ENCODE measurements at regions not wholly inside any gene's neighbourhood (a gene's known extent, or its start where the extent isn't known, plus 50 kb on each side); places are given as distances from the start of the nearest gene placed in this dataset.
"Not testable (repeated sequence)": the region's sequence is repeated elsewhere in the genome, so short reads cannot be mapped to it uniquely, and the experiment has no call there.

- DNase-seq (ENCODE audit: low read depth) = no peak
- TF ChIP-seq CTCF (IDR thresholded peaks at IDR 0.05; ENCODE audit: control insufficient read depth, insufficient read depth, low read depth, low read length, missing control alignments) = no peak
These were observed 251.6 kb upstream of the SOX4 start for GRCh38 chr6:21341910-21342309.

GRCh38 chr6:21342501-21342900 lies 251.1 kb upstream of the SOX4 start:
- TF ChIP-seq CTCF (IDR thresholded peaks at IDR 0.05; ENCODE audit: control insufficient read depth, insufficient read depth, low read depth, low read length, missing control alignments) = no peak
- H3K4me3 ChIP-seq (ENCODE audit: control insufficient read depth, low read depth, low read length) = no peak overlapping the region
- no peak for DNase-seq (ENCODE audit: low read depth)

More at GRCh38 chr6:21341910-21342309, 251.6 kb upstream of the SOX4 start:
- H3K4me3 ChIP-seq (ENCODE audit: control insufficient read depth, low read depth, low read length) = no peak overlapping the region

- not testable (repeated sequence) for H3K4me3 ChIP-seq (ENCODE audit: control insufficient read depth, low read depth, low read length); DNase-seq (ENCODE audit: low read depth)
These were observed 247.8 kb upstream of the SOX4 start for GRCh38 chr6:21345704-21346103.

GRCh38 chr6:21348146-21348503 lies 245.4 kb upstream of the SOX4 start:
- H3K4me3 ChIP-seq (ENCODE audit: control insufficient read depth, low read depth, low read length) = no peak overlapping the region
- no peak for TF ChIP-seq CTCF (IDR thresholded peaks at IDR 0.05; ENCODE audit: control insufficient read depth, insufficient read depth, low read depth, low read length, missing control alignments)
- DNase-seq (ENCODE audit: low read depth) = no peak

- TF ChIP-seq CTCF (IDR thresholded peaks at IDR 0.05; ENCODE audit: control insufficient read depth, insufficient read depth, low read depth, low read length, missing control alignments) = no peak
- peak overlapping the region; percentile 1; the same call in 1 of the 2 replicates for H3K4me3 ChIP-seq (ENCODE audit: control insufficient read depth, low read depth, low read length)
- DNase-seq (ENCODE audit: low read depth) = peak; percentile 21
These were observed 244.9 kb upstream of the SOX4 start for GRCh38 chr6:21348504-21349195.

- TF ChIP-seq CTCF (IDR thresholded peaks at IDR 0.05; ENCODE audit: control insufficient read depth, insufficient read depth, low read depth, low read length, missing control alignments) = no peak
- DNase-seq (ENCODE audit: low read depth) = no peak
These were observed 243.7 kb upstream of the SOX4 start for GRCh38 chr6:21349834-21350233.

GRCh38 chr6:21350926-21351325 lies 242.6 kb upstream of the SOX4 start:
- no peak for TF ChIP-seq CTCF (IDR thresholded peaks at IDR 0.05; ENCODE audit: control insufficient read depth, insufficient read depth, low read depth, low read length, missing control alignments)
- no peak overlapping the region for H3K4me3 ChIP-seq (ENCODE audit: control insufficient read depth, low read depth, low read length)
- no peak for DNase-seq (ENCODE audit: low read depth)

More at GRCh38 chr6:21349834-21350233, 243.7 kb upstream of the SOX4 start:
- H3K4me3 ChIP-seq (ENCODE audit: control insufficient read depth, low read depth, low read length) = no peak overlapping the region
